Fibroblast of lung (primary cell): ENCODE measurements at regions not wholly inside any gene's neighbourhood (a gene's known extent, or its start where the extent isn't known, plus 50 kb on each side); places are given as distances from the start of the nearest gene placed in this dataset.

ENCODE experiments used
- CTCF ChIP-seq, 2 donors: IDR thresholded peaks in 1 of 2; conservative IDR thresholded peaks in 1 of 2; 1 replicate in 1 of 2; 2 replicates in 1 of 2; pipeline ENCODE4 v1.5.1; 2011 to 2012; ENCODE audit warnings: low read length in 2 of 2, control low read depth in 1 of 2, inconsistent platforms in 1 of 2, low read depth in 1 of 2, mild to moderate bottlenecking in 1 of 2
- EZH2 ChIP-seq: IDR thresholded peaks from 2 replicates; pipeline ENCODE4 v1.5.1; 2012; ENCODE audit warnings: low read length, control low read depth, mild to moderate bottlenecking; ENCODE audit errors: missing control alignments

GRCh38 chr6:4553387-4553786 is 222.8 kb upstream of the CDYL start:
- no peak for TF ChIP-seq CTCF (conservative IDR thresholded peaks at IDR 0.05 in 1 of 2, IDR thresholded peaks at IDR 0.05 in 1 of 2; ENCODE audit: low read depth in 1 of 2, low read length in 2 of 2)
- no peak for TF ChIP-seq EZH2
